IMR-90 (cell line): ENCODE measurements at regions not wholly inside any gene's neighbourhood (a gene's known extent, or its start where the extent isn't known, plus 50 kb on each side); places are given as distances from the start of the nearest gene placed in this dataset.

ENCODE experiments used
- ATAC-seq: fragments of 200-7000 bp; cut with Tn5 transposase; 2 replicates; pipeline ENCODE4 v1.9.1; 2020; ENCODE audit warnings: low read depth, mild to moderate bottlenecking, moderate library complexity
- BruUV-seq: library from RNA; stranded (reverse); fragments of 400-500 nt; replicated peaks from 2 replicates; lab custom pipeline; 2021; lab: Mats Ljungman, UMichigan
- CTCF ChIA-PET: fragments of 300-600 bp; formaldehyde crosslinking; extraction: SDS; loops from one replicate; lab custom pipeline; 2021; ENCODE audit warnings: antibody characterized with exemption; lab: Yijun Ruan, JAX
- POLR2A ChIA-PET: fragments of 300-600 bp; sonication (Branson Sonifier 250); formaldehyde crosslinking; loops from one replicate; lab custom pipeline; 2022; ENCODE audit warnings: antibody characterized with exemption; ENCODE audit not compliant: unreplicated experiment; lab: Charles Lee
- DNase-seq: peaks from one replicate; pipeline ENCODE4 v3.0.0; 2013
- H2AFZ ChIP-seq: replicated peaks from 2 replicates; pipeline ENCODE3; 2013; ENCODE audit warnings: low read length, mild to moderate bottlenecking; ENCODE audit not compliant: poor library complexity
- H2AK5ac ChIP-seq: 2 replicates; pipeline ENCODE4 v1.6.1; 2013; ENCODE audit warnings: low read depth, low read length, inconsistent platforms
- H2AK9ac ChIP-seq: replicated peaks from 2 replicates; pipeline ENCODE3; 2013; ENCODE audit warnings: mild to moderate bottlenecking, low read depth, low read length, moderate library complexity; ENCODE audit not compliant: poor library complexity
- H2BK120ac ChIP-seq: 2 replicates; pipeline ENCODE4 v1.6.1; 2013; ENCODE audit warnings: low read depth, low read length, inconsistent platforms
- H2BK15ac ChIP-seq: 3 replicates; pipeline ENCODE4 v1.6.1; 2013; ENCODE audit warnings: low read depth, low read length, inconsistent platforms
- H2BK20ac ChIP-seq: 2 replicates; pipeline ENCODE4 v1.6.1; 2013; ENCODE audit warnings: low read depth, mild to moderate bottlenecking, inconsistent platforms, low read length, moderate library complexity
- H2BK5ac ChIP-seq: 2 replicates; pipeline ENCODE4 v1.6.1; 2013; ENCODE audit warnings: mild to moderate bottlenecking, low read depth, low read length, inconsistent platforms; ENCODE audit not compliant: poor library complexity, severe bottlenecking
- H3K14ac ChIP-seq: replicated peaks from 2 replicates; pipeline ENCODE4 v1.6.1; 2013; ENCODE audit warnings: low read depth, low read length, inconsistent platforms
- H3K18ac ChIP-seq: 2 replicates; pipeline ENCODE4 v1.6.1; 2013; ENCODE audit warnings: low read depth, low read length, control low read depth
- H3K23ac ChIP-seq: 2 replicates; pipeline ENCODE4 v1.6.1; 2013; ENCODE audit warnings: low read depth, low read length, inconsistent platforms
- H3K27ac ChIP-seq: 2 replicates; pipeline ENCODE4 v1.5.1; 2013; ENCODE audit warnings: mild to moderate bottlenecking, control low read depth, low read length; ENCODE audit not compliant: insufficient read depth
- H3K27me3 ChIP-seq: 2 replicates; pipeline ENCODE4 v1.6.1; 2013; ENCODE audit warnings: low read length; ENCODE audit not compliant: control insufficient read depth, insufficient read depth
- H3K36me3 ChIP-seq: 2 replicates; pipeline ENCODE4 v1.6.1; 2013; ENCODE audit warnings: low read length, mixed read lengths; ENCODE audit not compliant: control insufficient read depth, insufficient read depth
- H3K4ac ChIP-seq: 2 replicates; pipeline ENCODE4 v1.6.1; 2013; ENCODE audit warnings: low read depth, low read length, inconsistent platforms
- H3K4me1 ChIP-seq: 2 replicates; pipeline ENCODE4 v1.6.1; 2013; ENCODE audit warnings: low read length, mixed read lengths; ENCODE audit not compliant: control insufficient read depth, insufficient read depth
- H3K4me2 ChIP-seq: 2 replicates; pipeline ENCODE4 v1.6.1; 2013; ENCODE audit warnings: low read depth, mild to moderate bottlenecking, control low read depth, low read length, moderate library complexity
- H3K4me3 ChIP-seq: 2 replicates; pipeline ENCODE4 v1.5.1; 2013; ENCODE audit warnings: low read depth, mild to moderate bottlenecking, control low read depth, low read length, moderate library complexity; ENCODE audit not compliant: insufficient read depth
- H3K56ac ChIP-seq: 2 replicates; pipeline ENCODE4 v1.6.1; 2013; ENCODE audit warnings: low read length, inconsistent platforms; ENCODE audit not compliant: insufficient read depth; ENCODE audit errors: extremely low read depth
- H3K79me1 ChIP-seq, 2 experiments: 2 replicates each; pipeline ENCODE4 v1.6.1; 2013; ENCODE audit warnings: low read length in 2 of 2, inconsistent platforms in 1 of 2, low read depth in 1 of 2
- H3K9ac ChIP-seq: 2 replicates; pipeline ENCODE4 v1.6.1; 2013; ENCODE audit warnings: low read depth, low read length, control low read depth
- H3K9me1 ChIP-seq: 2 replicates; pipeline ENCODE4 v1.6.1; 2013; ENCODE audit warnings: low read length, inconsistent platforms; ENCODE audit not compliant: insufficient read depth
- H3K9me3 ChIP-seq: 2 replicates; pipeline ENCODE4 v1.6.1; 2013; ENCODE audit warnings: low read length; ENCODE audit not compliant: control insufficient read depth, insufficient read depth
- H4K20me1 ChIP-seq: 2 replicates; pipeline ENCODE4 v1.6.1; 2013; ENCODE audit warnings: low read length, inconsistent platforms; ENCODE audit not compliant: insufficient read depth
- H4K5ac ChIP-seq: 2 replicates; pipeline ENCODE4 v1.6.1; 2013; ENCODE audit warnings: mild to moderate bottlenecking, low read depth, low read length, control low read depth
- H4K8ac ChIP-seq, 2 experiments: 2 replicates each; pipeline ENCODE4 v1.6.1; 2013; ENCODE audit warnings: low read depth in 2 of 2, low read length in 2 of 2, control low read depth in 1 of 2, inconsistent platforms in 1 of 2
- H4K91ac ChIP-seq: 2 replicates; pipeline ENCODE4 v1.6.1; 2013; ENCODE audit warnings: low read depth, low read length, inconsistent platforms; ENCODE audit not compliant: insufficient read depth
- CEBPB ChIP-seq: IDR thresholded peaks from 2 replicates; pipeline ENCODE4 v1.6.1; 2012; ENCODE audit warnings: low read depth, low read length, improper control_type of control experiment
- CHD1 ChIP-seq: IDR thresholded peaks from 2 replicates; pipeline ENCODE4 v1.6.1; 2012; ENCODE audit warnings: low read depth, low read length, improper control_type of control experiment
- CTCF ChIP-seq: conservative IDR thresholded peaks from 2 replicates; pipeline ENCODE4 v1.5.1; 2012; ENCODE audit warnings: mild to moderate bottlenecking, low read depth, low read length, improper control_type of control experiment
- FOS ChIP-seq: fragments of 150-350 bp; IDR thresholded peaks from 2 replicates; pipeline ENCODE4 v1.6.1; 2016; ENCODE audit warnings: low read depth, low read length
- MAFK ChIP-seq: IDR thresholded peaks from 2 replicates; pipeline ENCODE4 v1.6.1; 2012; ENCODE audit warnings: low read depth, low read length, improper control_type of control experiment
- MAZ ChIP-seq: IDR thresholded peaks from 2 replicates; pipeline ENCODE4 v1.6.1; 2012; ENCODE audit warnings: low read depth, mild to moderate bottlenecking, low read length, improper control_type of control experiment, moderate library complexity, borderline replicate concordance
- NFE2L2 ChIP-seq: fragments of 150-350 bp; IDR thresholded peaks from 2 replicates; pipeline ENCODE4 v1.6.1; 2016; ENCODE audit warnings: low read depth, mild to moderate bottlenecking, low read length
- POLR2A ChIP-seq: IDR thresholded peaks from 2 replicates; pipeline ENCODE4 v1.6.1; 2012; ENCODE audit warnings: mild to moderate bottlenecking, low read depth, low read length
- RAD21 ChIP-seq: IDR thresholded peaks from 2 replicates; pipeline ENCODE4 v1.6.1; 2012; ENCODE audit warnings: low read length, improper control_type of control experiment
- RCOR1 ChIP-seq: IDR thresholded peaks from 2 replicates; pipeline ENCODE4 v1.6.1; 2012; ENCODE audit warnings: mild to moderate bottlenecking, low read length, improper control_type of control experiment; ENCODE audit not compliant: insufficient replicate concordance
- RFX5 ChIP-seq: IDR thresholded peaks from 2 replicates; pipeline ENCODE4 v1.8.0; 2012; ENCODE audit warnings: low read depth, mild to moderate bottlenecking, low read length, moderate library complexity
- SMC3 ChIP-seq: fragments of 150-350 bp; IDR thresholded peaks from 2 replicates; pipeline ENCODE4 v1.6.1; 2016; ENCODE audit warnings: low read depth, mild to moderate bottlenecking, antibody characterized with exemption, low read length, moderate library complexity
- USF2 ChIP-seq: fragments of 150-350 bp; IDR thresholded peaks from 2 replicates; pipeline ENCODE4 v1.6.1; 2017; ENCODE audit warnings: mild to moderate bottlenecking, antibody characterized with exemption, low read length, low read depth
- WGBS, 2 experiments: methylation state at CpG; one replicate each; pipeline versions ENCODE4 v1.1.5 to v1.1.7; 2013; ENCODE audit warnings: missing lambda C conversion rate in 2 of 2; ENCODE audit not compliant: insufficient read length in 1 of 2; ENCODE audit errors: extremely low coverage in 2 of 2; 5-methylcytosine and 5-hydroxymethylcytosine counted together
- dilution Hi-C: fragments of 300-500 bp; cut with HindIII; formaldehyde crosslinking; loops from one replicate; pipeline ENCODE4 v1.14.3; 2018; ENCODE audit warnings: low sequenced_read_pairs; ENCODE audit not compliant: unreplicated experiment
- in situ Hi-C: fragments of 300-500 bp; cut with MboI; formaldehyde crosslinking; loops from 3 replicates; pipeline ENCODE4 v1.14.3; 2019; ENCODE audit warnings: low sequenced_read_pairs, inconsistent platforms, mixed read lengths
- intact Hi-C: fragments of 100-400 bp; cut with micrococcal nuclease; formaldehyde crosslinking; loops from 2 replicates; pipeline ENCODE4 v1.10.0; 2022

GRCh38 chr5:82387819-82388166 lies 109.6 kb upstream of the RPS23 start:
- Histone ChIP-seq H3K23ac (no peak overlapping the region), H3K4me2 (no peak overlapping the region), H3K27me3 (no peaks in the 10 kb centered on the region), H3K27ac (peak overlapping the region; percentile 27; the same call in 1 of the 2 replicates), H2BK15ac (peak overlapping the region; percentile 85; the same call in 1 of the 3 replicates), H3K14ac (peak overlapping the region; percentile 2; the same call in 1 of the 2 replicates), H3K4ac (peak overlapping the region; percentile 23), H4K8ac (peak overlapping the region in 1 of 2 experiments; percentile 44; a peak in 3 of 4 replicates), H3K18ac (peak overlapping the region; percentile 39; the same call in 1 of the 2 replicates), H3K9ac (no peak overlapping the region), H2BK20ac (peak overlapping the region; percentile 85; the same call in 1 of the 2 replicates), H2AK9ac (peak overlapping the region; percentile 46), H3K9me1 (peaks cover 11% of the 10 kb centered on the region), H3K9me3 (no peaks in the 10 kb centered on the region), H3K36me3 (no peaks in the 10 kb centered on the region), H3K4me1 (peaks cover 14% of the 10 kb centered on the region), H2BK5ac (peak overlapping the region; percentile 35), H3K4me3 (no peak overlapping the region), H2AFZ (peak overlapping the region; percentile 34), H2AK5ac (peak overlapping the region; percentile 52), H3K79me1 (no peaks in the 10 kb centered on the region), H3K56ac (no peak overlapping the region), H4K5ac (peak overlapping the region; percentile 24; the same call in 1 of the 2 replicates), H4K91ac (peak overlapping the region; percentile 71), H4K20me1 (no peaks in the 10 kb centered on the region), H2BK120ac (peak overlapping the region; percentile 82)
- 70% methylated on average over 2 of the region's 5 CpGs; no CpG with 5 or more reads in 1 of the 2 experiments for WGBS, 2 experiments
- DNase-seq, result no peak
- intact Hi-C loops (no loop called here), in situ Hi-C loops (no loop called here), dilution Hi-C loops (no loop called here)
- no peak for ATAC-seq
- BruUV-seq, result no TSS peak
- ChIA-PET CTCF (no interaction called here), POLR2A (no interaction called here)
- TF ChIP-seq CTCF (no peak), USF2 (no peak), CEBPB (no peak), SMC3 (no peak), RFX5 (no peak), MAZ (no peak), RCOR1 (no peak), FOS (no peak), POLR2A (no peak), RAD21 (no peak), CHD1 (no peak), MAFK (no peak), NFE2L2 (no peak)
